ENCODE measurements at regions not wholly inside any gene's neighbourhood (a gene's known extent, or its start where the extent isn't known, plus 50 kb on each side); places are given as distances from the start of the nearest gene placed in this dataset.
A peak's percentile ranks its signal among the peaks of the same experiment; 100 is the strongest.

DNA sequence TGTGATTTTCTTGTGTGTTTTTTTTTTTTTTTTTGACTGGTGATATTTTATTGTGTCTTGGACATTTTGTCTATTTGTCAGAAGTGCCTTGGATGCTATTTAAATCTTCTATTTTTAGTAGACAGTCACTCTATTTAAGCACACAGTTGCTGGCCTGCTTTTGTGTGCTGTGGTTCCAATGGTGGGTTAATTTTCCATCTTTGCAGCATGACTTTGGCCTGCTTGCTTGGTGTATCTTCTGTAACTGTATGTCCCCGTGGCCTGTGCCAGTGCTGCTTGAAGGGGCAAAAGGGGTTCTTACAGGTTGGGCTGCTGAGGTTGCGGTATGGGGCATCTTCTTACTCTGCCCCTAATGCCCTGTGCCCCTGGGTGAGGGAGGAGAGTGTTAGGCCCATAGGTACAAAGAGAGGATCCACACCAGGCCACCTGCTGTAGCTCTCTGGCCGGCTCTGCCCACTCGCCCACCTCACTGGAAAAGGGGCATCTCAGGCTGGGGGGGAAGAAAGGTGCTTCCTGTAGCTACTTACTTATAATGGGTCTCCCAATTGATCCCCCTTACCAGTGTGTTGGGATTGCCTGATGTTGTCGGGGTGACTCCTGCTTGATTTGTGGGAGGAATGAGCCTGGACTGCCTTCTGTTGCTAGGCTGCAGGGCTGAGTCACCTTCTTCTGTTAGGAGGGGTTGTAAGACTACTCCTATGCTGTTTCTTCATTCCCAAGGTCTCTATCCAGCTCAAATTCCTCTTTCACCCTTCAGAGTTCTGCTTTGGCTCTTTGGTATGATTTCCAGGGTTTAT is 490.0 kb upstream of the HS6ST1 start:
- DNase-seq (ENCODE audit: low read depth) = peak; percentile 12

DNA sequence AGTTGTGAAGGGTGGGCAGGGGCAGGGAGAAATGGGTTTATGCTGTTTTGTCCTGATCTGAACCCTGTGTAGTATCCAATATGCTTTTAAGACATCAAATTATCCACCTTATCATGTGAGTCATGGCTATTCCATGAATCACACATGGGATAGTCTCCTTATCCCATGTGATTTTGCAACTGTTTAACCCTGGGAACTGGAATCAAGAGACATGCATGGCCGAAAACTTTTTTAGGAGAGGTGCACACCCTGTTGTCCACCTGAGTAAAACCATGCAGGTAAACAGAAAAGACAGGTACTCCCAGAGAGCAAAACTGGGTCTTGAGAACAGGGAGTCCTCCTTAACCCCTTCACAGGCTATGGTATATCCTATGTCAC is 490.6 kb upstream of the HS6ST1 start:
- DNase-seq (ENCODE audit: low read depth) = no peak

DNA sequence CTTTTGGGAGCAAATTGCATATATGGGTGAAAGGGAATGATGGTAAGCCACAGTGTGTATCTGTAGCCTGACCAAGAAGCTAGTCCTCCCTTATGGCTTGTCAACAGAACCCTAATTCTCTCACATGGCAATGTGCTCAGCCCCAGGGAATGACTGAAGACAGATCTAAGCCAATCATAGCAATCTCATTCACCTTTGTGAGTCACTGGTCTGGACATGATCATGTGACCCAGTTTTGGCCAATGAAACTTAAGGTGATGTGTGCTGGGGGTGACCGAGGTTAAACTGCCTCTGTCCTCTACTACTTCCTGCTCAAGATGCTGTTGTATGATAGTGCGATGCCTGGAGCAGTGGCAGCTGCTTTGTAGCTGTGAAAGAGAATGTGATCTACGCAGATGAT is 491.2 kb upstream of the HS6ST1 start:
- no peak for DNase-seq (ENCODE audit: low read depth)

DNA sequence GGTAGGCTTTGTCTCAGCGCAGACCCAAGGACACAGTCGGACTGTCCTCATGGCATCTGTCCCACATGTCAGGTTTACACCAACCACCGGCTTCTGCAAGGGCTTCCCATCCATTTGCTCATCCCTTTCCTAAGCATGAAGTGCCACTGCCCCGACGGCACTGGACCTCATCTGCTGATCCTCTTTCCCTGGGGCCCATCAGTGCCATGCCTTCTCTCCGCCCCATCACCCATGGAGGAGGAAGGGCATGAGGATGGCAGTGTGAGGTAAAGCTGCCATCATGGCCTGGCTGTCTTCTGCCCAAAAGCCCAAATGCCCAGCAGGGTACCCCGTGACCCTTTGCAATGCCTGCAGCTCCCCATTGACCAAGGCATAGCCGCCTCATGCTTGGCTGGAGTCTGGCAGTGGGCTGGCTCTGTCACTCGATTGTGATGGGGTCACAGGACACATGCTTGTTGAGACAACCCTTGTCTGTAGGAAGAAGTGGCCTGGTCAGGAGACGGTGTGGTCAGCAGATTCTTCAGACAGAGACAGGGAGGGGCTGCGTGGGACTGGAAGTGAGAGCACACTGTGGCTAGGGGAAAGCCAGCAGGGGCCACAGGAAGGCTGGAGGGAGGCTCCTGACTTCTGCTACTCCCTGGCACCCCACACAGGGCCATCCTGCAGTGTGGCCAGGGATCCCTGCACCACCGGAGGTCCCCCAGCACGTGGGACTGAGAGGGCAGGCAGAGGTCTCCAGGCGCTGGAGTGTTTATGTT is 493.7 kb upstream of the HS6ST1 start:
- no peak for DNase-seq (ENCODE audit: low read depth)

DNA sequence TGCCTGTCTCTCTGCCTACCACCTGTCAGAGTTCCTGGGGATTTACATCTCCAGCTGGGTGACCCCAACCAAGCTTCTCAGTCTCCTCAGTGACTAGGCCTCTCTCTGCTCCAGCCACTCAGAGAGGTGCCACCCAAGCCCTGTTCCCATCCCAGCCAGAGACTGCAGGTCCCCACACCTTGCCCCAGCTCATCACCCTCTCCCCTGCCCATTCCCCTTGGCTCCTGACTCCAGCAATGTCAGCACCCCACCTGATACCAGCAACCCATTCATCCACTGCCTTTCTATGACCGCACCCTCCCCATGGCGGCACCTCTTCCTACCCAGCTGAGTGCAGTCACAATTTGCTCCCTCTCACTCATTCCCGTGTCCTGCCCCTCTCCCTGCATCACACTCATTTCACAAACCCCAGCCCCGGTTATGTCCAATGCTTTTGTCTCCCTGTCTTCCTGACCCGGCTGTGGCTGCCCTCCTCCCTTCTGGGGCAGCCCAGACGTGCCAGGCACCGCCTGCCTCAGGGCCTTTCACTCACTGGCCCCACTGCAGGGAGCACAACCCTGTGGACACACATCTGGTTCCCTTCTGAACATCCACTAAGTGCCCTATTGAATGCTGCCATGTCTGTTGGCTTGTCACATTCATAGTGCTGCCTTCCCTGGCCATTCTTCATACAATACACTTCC is 494.8 kb upstream of the HS6ST1 start:
- no peak for DNase-seq (ENCODE audit: low read depth)

DNA sequence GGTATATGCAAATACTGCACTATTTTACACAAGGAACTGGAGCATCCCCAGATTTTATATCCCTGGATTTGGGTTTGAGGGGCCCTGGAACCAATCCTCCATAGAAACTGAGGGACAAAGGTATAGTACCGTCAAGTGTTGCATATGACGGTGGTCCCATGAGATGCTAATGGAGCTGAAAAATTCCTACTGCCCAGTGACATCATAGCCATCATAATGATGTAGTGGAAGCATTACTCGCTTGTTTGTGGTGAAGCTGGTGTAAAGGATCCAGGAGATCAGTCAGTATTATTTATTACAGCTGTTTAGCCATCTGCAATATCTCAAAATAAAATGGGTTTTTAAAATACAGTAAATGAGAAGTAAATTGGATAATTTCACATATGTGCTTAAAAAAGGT is 496.6 kb upstream of the HS6ST1 start:
- DNase-seq (ENCODE audit: low read depth) = no peak

DNA sequence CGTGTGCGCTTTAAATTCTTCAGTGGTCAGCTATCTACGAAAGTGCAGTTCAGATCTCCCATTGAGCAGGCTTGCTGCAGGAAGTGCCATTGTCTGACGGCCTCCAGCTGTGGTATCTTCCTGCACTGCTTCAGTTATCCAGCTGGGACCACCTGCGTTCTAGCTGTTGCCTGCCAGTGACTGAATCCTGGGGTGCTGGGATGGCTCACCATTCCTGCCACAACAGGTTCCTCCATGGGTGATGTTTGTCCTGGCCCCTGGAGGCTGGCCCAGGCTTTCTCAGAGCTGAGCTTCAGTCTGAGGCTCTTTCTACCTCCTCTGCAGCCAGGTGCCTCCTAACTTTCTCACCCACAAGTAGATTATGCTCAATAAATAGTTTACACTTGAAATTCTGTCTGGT is 498.5 kb upstream of the HS6ST1 start:
- DNase-seq (ENCODE audit: low read depth) = no peak

DNA sequence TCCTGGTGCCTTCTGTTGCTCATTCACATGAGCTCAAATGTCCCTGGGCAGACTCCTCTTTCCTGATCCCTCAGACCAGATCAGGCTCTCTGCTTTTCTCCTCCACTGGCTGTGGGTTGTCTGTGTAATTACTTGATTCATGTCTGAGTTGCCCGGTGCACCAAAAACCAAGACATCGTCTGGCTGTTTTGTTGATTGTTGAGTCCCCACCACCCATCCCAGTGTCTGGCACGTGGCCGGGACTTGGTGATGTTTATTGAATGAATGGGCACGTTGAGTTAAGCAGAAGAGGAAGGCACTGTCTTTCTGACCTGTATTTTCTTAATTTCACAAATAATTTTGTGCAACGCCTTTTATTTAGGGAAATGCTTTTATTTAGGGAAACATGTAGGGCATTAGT is 499.1 kb upstream of the HS6ST1 start:
- DNase-seq (ENCODE audit: low read depth) = no peak

DNA sequence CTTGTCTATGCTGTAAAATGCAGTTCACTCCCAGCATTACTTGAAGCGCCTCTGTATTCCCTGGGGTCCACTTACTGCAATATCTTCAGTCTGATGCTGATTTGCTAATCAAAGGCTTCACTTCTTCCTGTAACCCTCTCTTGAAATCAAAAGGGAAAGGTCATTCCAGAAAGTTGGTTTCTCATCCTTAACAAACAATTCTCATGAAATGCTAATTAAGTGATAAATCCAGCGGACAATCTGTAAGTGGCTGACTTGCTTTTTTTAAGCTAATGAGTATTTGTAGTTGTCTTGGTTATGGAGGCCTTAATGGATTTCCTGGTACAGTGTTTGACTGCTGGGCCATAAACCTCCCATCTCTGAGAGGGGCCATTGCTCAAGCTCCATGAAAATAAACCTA is 499.6 kb upstream of the HS6ST1 start:
- no peak for DNase-seq (ENCODE audit: low read depth)

DNA sequence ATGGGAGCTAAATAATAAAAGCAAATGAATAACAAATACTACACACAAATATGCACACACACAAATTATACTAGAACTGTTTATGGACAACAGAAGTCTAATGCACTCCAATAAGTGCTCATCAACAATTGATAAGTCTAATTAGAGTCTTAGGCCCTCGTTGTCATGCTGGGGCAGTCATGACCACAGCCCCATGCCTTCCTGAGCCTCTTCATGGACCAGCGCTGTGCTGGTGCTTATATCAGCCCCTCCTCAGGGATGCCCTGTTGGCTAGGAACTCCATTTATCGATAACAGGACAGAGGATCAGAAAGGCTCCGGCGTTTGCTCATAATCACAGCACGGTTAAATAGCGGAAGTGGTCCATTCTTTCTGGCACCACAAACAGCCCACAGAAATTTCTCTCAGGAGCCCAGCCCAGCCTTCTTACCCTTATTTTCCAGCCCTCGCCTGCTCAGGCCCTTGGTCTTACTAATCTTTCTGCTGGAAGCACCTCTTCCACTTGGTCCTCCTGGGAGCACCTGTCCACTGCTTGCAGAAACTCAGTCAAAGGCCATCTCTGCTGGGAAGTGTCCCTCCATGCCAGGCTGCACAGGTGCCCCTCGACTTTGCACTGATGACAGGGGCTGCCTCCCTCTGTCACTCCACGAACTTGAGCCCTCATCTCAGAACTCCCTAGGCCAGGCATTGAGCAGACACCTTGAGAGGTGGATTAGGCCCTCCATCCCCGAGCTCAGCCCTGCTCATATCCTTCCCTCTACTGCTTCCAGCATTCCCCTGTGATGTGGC is 500.2 kb upstream of the HS6ST1 start:
- DNase-seq (ENCODE audit: low read depth) = no peak

DNA sequence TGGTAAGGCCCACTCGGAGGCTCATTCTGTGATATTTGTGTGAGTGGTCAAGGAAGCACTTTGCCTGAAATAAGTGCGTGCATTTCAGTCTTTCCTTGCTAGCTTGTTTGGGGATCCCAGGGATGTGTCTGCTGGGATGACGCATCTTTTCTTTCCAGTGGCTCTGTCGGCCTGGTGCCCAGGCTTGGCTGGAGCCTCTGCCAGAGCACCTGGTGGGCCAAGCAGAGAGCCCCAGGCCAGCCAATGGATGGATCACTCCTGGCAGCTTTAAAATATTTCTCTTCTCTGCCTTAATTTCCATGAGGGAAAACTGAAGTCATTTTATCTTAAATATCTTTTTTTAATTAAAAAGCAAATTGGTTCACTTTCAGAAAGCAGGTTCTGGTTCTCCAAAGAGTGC is 501.8 kb upstream of the HS6ST1 start:
- DNase-seq (ENCODE audit: low read depth) = no peak

DNA sequence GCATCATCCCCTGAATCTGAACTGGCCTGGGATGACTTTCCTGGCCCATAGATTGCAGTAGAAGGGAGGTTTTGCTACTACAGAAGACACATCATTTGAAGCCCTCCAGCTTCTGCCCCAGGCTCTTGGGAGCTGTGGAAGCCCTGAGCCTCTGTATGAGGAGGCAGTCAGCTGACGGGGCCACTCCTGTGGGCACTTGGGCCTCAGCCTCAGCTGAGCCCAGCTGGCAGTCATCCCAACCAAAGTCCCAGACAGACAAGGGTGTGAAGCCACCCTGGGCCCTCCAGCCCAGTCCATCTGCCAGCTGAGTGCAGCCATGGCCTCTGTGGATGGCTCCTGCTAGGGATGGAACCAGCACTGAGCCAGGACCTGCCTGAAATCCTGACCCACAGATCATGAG is 502.3 kb upstream of the HS6ST1 start:
- DNase-seq (ENCODE audit: low read depth) = no peak

DNA sequence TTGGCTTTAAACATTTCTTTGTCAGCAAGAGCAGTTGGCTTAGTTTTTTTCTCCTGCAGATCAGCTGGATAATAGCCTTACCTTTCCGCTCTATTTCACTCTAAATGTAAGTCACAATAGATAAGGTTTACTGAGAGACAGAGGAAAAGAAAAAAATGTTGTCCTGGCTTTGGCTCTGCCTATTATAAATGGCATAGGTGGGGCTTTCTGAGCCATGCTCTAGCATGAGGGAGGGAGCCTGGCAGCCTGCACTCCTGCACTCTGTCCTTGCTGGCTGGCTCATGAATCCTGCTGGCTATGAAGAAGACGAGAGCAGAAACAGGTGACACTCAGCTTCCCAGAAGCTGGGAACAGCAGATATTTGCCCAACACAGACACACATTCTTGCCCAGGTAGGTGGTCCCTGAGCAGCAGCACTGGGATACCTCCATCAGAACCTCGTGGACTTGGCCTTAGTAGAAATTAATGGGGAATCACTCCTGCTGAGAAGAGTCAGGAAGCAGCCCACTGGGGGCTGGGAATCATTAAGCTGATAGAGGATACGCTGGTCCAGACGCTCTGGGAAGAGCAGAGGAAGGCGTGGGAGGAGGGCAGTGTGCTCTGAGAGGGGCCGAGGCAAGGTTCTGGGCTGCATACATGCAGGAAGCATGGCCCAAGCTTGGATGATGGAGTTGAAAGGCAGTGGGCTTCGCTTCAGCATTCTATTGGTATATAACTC is 514.4 kb upstream of the HS6ST1 start:
- DNase-seq (ENCODE audit: low read depth) = no peak

DNA sequence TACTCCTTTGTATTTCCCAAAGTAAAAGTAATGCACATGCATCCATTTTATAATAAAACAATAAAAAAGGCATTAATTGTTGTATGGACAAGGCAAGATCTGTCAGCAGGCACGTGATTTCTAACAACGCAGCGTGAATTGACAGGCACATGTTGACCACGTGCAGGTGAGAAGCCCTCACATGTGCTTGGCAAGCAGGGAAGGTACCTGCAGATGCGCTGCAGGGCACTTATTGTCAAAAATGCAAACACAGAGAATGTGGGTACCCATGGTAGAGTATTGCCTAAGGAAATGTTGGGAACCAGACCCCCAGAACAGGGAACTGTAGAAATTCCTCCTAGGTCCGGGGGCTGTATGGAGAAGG is 515.0 kb upstream of the HS6ST1 start:
- DNase-seq (ENCODE audit: low read depth) = no peak

DNA sequence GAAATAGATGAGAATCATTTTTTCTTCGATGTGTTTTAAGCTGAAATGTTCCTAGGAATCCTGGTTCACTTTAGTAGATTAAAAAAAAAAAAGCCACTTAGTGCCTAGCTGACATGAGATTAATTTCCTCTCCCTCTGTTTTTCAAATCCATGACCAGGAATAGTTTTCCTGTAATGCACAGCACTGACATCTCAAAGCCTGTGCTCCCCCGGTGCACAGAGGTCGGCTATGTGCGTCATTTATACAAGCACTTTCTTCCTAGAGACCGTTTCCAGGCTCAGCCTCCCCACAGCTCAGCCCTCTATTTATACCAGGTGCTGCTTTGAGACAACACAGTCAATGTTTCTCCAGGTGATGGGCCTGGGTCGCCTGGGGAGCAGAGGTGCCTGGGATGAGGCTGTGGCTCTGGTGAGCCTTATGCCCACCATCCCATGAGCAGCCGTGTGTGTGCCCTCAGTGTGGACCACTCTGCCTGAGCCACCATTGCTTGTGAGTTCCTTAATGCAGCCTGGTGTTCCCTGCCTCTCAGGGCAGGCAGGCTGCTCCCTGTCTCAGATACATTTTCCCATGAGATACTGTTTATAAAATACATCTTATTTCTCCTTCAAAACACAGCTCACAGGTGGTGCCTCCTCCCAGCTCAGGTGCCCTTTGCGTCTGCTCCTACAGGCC is 515.7 kb upstream of the HS6ST1 start:
- no peak for DNase-seq (ENCODE audit: low read depth)

DNA sequence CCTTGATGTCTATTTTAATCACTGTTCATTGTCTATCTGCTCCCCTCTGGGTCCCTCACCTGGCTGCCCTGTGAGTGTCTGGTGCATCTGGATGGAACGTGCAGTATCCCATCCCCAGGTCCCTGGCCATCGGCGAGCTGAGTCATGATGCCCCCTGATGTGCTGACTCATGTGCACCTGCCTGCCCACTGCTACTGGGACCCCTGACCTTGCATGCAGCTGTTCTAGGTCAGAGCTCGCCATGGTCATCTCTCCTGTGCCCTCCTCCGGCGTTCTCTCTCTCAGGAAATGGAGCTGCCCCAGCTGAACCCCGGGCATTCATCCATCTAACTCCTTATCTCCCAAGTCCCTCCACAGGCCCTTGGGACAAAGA is 516.2 kb upstream of the HS6ST1 start:
- DNase-seq (ENCODE audit: low read depth) = no peak

DNA sequence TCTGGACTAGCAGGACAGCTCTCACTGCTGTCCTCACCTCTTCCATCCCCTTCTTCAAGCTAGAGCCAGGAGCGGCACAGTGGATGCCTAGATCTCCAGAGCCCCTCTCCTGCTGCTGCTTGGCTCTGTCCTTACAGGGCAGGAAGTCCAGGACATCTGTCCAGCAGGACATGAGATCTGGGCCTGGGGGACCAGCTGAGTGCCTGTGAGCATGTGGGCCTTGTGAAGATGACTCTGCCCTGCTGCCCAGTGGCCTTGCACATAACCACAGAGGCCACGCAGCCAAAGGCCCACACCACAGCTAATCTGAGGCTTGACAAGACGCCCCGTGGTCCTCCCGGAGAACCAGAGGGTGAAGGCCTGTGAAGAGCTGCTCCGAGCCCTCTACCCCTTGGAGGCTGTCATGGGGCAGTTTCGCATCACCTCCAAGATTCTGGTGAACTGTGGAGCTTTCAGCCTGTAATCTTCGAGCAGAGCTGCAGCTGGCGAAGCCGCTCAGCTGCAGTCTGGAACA is 516.7 kb upstream of the HS6ST1 start:
- DNase-seq (ENCODE audit: low read depth) = no peak

DNA sequence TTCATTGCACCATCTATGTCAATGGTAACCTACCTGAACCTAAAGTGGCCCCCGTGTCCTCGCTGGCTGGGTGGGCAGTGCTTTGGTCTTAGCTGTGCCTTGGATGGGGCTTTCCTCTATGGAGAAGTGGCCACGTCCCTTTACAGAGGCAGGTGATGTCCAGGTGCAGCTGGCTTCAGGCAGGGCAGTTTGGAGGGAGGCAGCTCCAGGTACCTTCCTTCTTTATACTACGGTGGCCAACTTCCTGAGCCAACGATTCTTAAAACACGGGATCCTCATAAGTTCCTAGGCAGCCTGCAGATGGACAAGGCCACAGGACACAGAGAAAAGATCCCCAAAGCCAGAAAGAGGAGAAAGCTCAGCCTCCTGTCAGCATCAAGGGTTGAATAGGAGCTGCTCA is 517.3 kb upstream of the HS6ST1 start:
- no peak for DNase-seq (ENCODE audit: low read depth)

DNA sequence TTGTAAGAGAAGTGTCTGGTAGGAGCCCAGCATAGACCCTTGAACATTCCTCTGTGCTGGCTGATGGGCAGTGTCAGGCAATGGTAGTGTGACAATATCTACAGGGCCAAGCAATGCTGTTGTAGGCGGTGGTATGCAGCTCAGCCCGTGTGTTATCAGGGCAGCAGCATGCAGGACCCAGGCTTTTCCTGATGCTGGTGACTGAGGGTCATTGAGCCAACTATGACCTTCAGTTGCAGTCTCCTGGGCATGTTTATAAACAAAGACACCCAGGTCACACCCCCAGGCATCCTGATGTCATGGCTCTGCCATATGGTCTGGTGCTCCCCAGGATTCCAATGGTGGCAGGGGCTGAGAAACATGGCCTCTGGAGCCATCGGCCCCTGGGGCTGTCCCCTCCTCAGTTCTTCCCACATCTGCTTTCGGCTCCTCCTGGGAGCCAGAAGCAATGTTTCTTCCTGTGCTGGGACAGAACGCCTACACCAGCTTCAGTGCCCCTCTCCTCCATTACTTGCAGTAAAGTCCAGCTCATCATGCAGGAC is 518.0 kb upstream of the HS6ST1 start:
- DNase-seq (ENCODE audit: low read depth) = no peak

DNA sequence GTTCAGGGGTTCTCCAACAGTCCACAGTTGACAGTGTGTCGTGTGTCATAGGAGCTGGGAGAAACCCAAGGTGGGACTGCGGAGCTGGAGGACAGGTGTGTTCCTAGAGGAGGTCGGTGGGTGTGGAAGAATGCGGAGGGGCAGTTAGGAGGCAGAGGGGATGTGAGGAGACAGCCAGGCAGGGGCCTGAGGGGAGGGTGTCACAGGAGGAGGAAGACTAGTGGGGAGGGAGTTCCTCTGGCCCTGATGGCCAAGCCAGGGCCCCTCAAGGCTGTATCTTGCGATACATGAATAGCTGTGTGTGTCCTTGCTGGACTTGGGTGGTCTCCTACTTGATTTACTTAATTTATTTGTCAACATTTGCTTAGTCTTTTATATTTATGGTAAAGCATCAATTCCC is 519.6 kb upstream of the HS6ST1 start:
- no peak for DNase-seq (ENCODE audit: low read depth)

DNA sequence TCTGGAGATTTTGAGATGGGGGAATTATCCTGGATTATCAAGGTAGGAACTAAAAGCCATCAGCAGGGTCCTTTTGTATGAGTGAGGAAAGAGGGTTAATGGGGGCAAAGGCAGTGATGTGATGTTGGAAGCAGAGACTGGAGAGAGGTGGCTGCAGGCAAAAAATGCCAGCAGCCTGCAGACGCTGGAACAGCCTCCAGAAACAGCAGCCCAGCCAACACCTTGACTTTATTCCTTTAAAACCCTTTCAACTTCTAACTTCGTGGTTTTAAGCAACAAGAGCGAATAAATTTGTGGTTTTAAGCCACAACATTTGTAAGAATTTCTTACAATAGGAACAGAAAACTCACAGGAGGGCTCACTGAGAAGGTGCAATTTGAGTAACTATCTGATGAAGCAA is 523.1 kb upstream of the HS6ST1 start:
- DNase-seq (ENCODE audit: low read depth) = no peak

All from RPMI7951 (cell line).